K562 (cell line): ENCODE measurements at regions not wholly inside any gene's neighbourhood (a gene's known extent, or its start where the extent isn't known, plus 50 kb on each side); places are given as distances from the start of the nearest gene placed in this dataset.

Source experiments
- ATAC-seq: fragments of 200-7000 bp; cut with Tn5 transposase; 3 replicates; pipeline ENCODE4 v1.9.1; 2020; ENCODE audit warnings: moderate library complexity
- BruUV-seq: library from RNA; stranded (reverse); fragments of 400-500 nt; replicated peaks from 2 replicates; lab custom pipeline; 2021; lab: Mats Ljungman, UMichigan
- CTCF ChIA-PET: fragments of 300-600 bp; formaldehyde crosslinking; extraction: SDS; loops from one replicate; lab custom pipeline; 2021; ENCODE audit warnings: low intra/inter-chr PET ratio; lab: Yijun Ruan, JAX
- POLR2A ChIA-PET: fragments of 300-600, 350-650 bp; sonication (Branson Sonifier 250); formaldehyde crosslinking; extraction: SDS; loops from one replicate; lab custom pipeline; 2021; ENCODE audit warnings: antibody characterized with exemption, inconsistent platforms; lab: Yijun Ruan, JAX
- DNase-seq, 4 experiments: peaks; one replicate each; pipeline versions ENCODE4 v3.0.0 to v3.0.0-alpha.2; 2011 to 2018; ENCODE audit warnings: low spot score in 3 of 4, mixed read lengths in 3 of 4; ENCODE audit errors: extremely low read depth in 1 of 4
- FAIRE-seq: peaks from 2 replicates; lab custom pipeline; 2011; peaks lifted over from hg19 to GRCh38; lab: Jason Lieb, UNC
- H2AFZ ChIP-seq: 2 replicates; pipeline ENCODE4 v1.6.0; 2011; ENCODE audit warnings: low read depth, low read length, control low read depth, inconsistent platforms
- H3K27ac ChIP-seq: fragments of 200-600 bp; 3 replicates; pipeline ENCODE4 v1.8.0; 2011; ENCODE audit warnings: low read depth, mild to moderate bottlenecking, control low read depth, inconsistent platforms, low read length, moderate library complexity, mixed read lengths; ENCODE audit errors: extremely low read depth
- H3K27me3 ChIP-seq, 2 experiments: fragments of 300-600 bp in 1 of 2; 2 replicates in 1 of 2; 3 replicates in 1 of 2; pipeline versions ENCODE4 v1.6.0 to v1.8.0; 2011; ENCODE audit warnings: inconsistent platforms in 2 of 2, low read length in 2 of 2, mild to moderate bottlenecking in 1 of 2, mixed read lengths in 1 of 2, moderate library complexity in 1 of 2; ENCODE audit not compliant: control insufficient read depth in 2 of 2, insufficient read depth in 2 of 2
- H3K36me3 ChIP-seq: fragments of 300-600 bp; 3 replicates; pipeline ENCODE4 v1.8.0; 2011; ENCODE audit warnings: mild to moderate bottlenecking, low read length, inconsistent platforms; ENCODE audit not compliant: control insufficient read depth, insufficient read depth
- H3K4me1 ChIP-seq, 2 experiments: fragments of 200-600 bp in 1 of 2; replicated peaks in 1 of 2; 2 replicates in 1 of 2; 3 replicates in 1 of 2; pipeline versions ENCODE4 v1.5.1 to v1.8.0; 2011; ENCODE audit warnings: inconsistent platforms in 2 of 2, low read length in 2 of 2, mild to moderate bottlenecking in 1 of 2, mixed read lengths in 1 of 2, moderate library complexity in 1 of 2; ENCODE audit not compliant: control insufficient read depth in 2 of 2, insufficient read depth in 2 of 2
- H3K4me2 ChIP-seq: 2 replicates; pipeline ENCODE4 v1.6.1; 2011; ENCODE audit warnings: low read length, control low read depth, inconsistent platforms, mixed read lengths; ENCODE audit not compliant: insufficient read depth
- H3K4me3 ChIP-seq: fragments of 200-600 bp; sonication (generic), shearing (Covaris generic); 2 replicates; pipeline ENCODE4 v1.5.1; 2016; ENCODE audit warnings: control low read depth, inconsistent platforms
- H3K79me2 ChIP-seq: fragments of 200-600 bp; 3 replicates; pipeline ENCODE4 v1.8.0; 2011; ENCODE audit warnings: low read length, inconsistent platforms; ENCODE audit not compliant: control insufficient read depth, insufficient read depth
- H3K9ac ChIP-seq, 2 experiments: 2 replicates each; pipeline versions ENCODE4 v1.6.0 to v1.6.1; 2011; ENCODE audit warnings: low read depth in 2 of 2, low read length in 2 of 2, control low read depth in 1 of 2, inconsistent platforms in 1 of 2, mild to moderate bottlenecking in 1 of 2, mixed read lengths in 1 of 2; ENCODE audit not compliant: insufficient read depth in 1 of 2
- H3K9me1 ChIP-seq: one replicate; pipeline ENCODE4 v1.6.0; 2011; ENCODE audit warnings: inconsistent platforms, mild to moderate bottlenecking, low read length, moderate library complexity; ENCODE audit not compliant: control insufficient read depth, insufficient read depth
- H3K9me3 ChIP-seq: replicated peaks from 2 replicates; pipeline ENCODE4 v1.5.1; 2011; ENCODE audit warnings: low read depth, low read length, inconsistent platforms; ENCODE audit not compliant: control insufficient read depth, insufficient read depth
- H4K20me1 ChIP-seq: replicated peaks from 2 replicates; pipeline ENCODE4 v1.6.1; 2011; ENCODE audit warnings: low read length, inconsistent platforms, mixed read lengths; ENCODE audit not compliant: control insufficient read depth, insufficient read depth
- CBX3 ChIP-seq, 2 experiments: IDR thresholded peaks; 1 replicate in 1 of 2; 2 replicates in 1 of 2; pipeline ENCODE4 v1.6.1; 2012; ENCODE audit warnings: inconsistent platforms in 2 of 2, low read length in 2 of 2, borderline replicate concordance in 1 of 2, control low read depth in 1 of 2
- GABPB1 ChIP-seq: sonication (generic); formaldehyde crosslinking; IDR thresholded peaks from 2 replicates; pipeline ENCODE4 v1.8.0; 2022; ENCODE audit warnings: mild to moderate bottlenecking, missing genetic modification reagents
- HDGF ChIP-seq: fragments of 450-650 bp; IDR thresholded peaks from 2 replicates; pipeline ENCODE4 v1.6.1; 2016
- PCBP2 ChIP-seq: fragments of 200-400 bp; formaldehyde crosslinking; IDR thresholded peaks from 2 replicates; pipeline ENCODE4 v1.6.1; 2018; ENCODE audit warnings: low read length, low read depth, mild to moderate bottlenecking, moderate library complexity; ENCODE audit not compliant: poor library complexity, severe bottlenecking
- PML ChIP-seq: IDR thresholded peaks from 2 replicates; pipeline ENCODE4 v1.6.1; 2012; ENCODE audit warnings: low read length, inconsistent platforms
- SLC30A9 ChIP-seq: fragments of 250-450 bp; sonication (Bioruptor Pico); IDR thresholded peaks from 2 replicates; pipeline ENCODE4 v1.8.0; 2022; ENCODE audit warnings: mild to moderate bottlenecking, moderate library complexity
- SRF ChIP-seq, 2 experiments: fragments of 250-450, 450-650 bp in 1 of 2; sonication (Bioruptor Pico) in 1 of 2; sonication (generic) in 1 of 2; formaldehyde crosslinking; IDR thresholded peaks; 2 replicates each; pipeline versions ENCODE4 v1.5.0 to v1.5.1; 2020 to 2022; ENCODE audit warnings: mild to moderate bottlenecking in 1 of 2, missing genetic modification reagents in 1 of 2
- TCFL5 ChIP-seq: fragments of 250-450 bp; sonication (Bioruptor Pico); conservative IDR thresholded peaks from 2 replicates; pipeline ENCODE4 v1.6.1; 2021; ENCODE audit warnings: mild to moderate bottlenecking, moderate library complexity, matching md5 sums
- YY1 ChIP-seq, 3 experiments: IDR thresholded peaks; 2 replicates each; pipeline ENCODE4 v1.6.1; 2011; ENCODE audit warnings: low read length in 2 of 3, mild to moderate bottlenecking in 2 of 3, moderate library complexity in 2 of 3, borderline replicate concordance in 1 of 3, control low read depth in 1 of 3, low read depth in 1 of 3; ENCODE audit not compliant: insufficient read depth in 3 of 3, insufficient replicate concordance in 2 of 3, control insufficient read depth in 1 of 3, insufficient read length in 1 of 3; ENCODE audit errors: extremely low read depth in 1 of 3
- ZNF444 ChIP-seq: fragments of 250-450 bp; sonication (Bioruptor Pico); IDR thresholded peaks from 2 replicates; pipeline ENCODE4 v1.4.0; 2020; ENCODE audit warnings: mild to moderate bottlenecking, moderate library complexity
- ZNF644 ChIP-seq: fragments of 200-800 bp; sonication (Bioruptor generic); IDR thresholded peaks from 2 replicates; pipeline ENCODE4 v1.6.1; 2016; ENCODE audit warnings: low read depth, missing genetic modification characterization, missing compliant biosample characterization
- WGBS: fragments of 100-300 bp; shearing (Covaris generic); methylation state at CpG from one replicate; pipeline ENCODE4 v1.1.6; 2016; ENCODE audit warnings: low coverage, mixed read lengths; ENCODE audit not compliant: insufficient coverage; ENCODE audit errors: missing lambda C conversion rate; 5-methylcytosine and 5-hydroxymethylcytosine counted together
- in situ Hi-C: fragments of 300-500 bp; cut with MboI; formaldehyde crosslinking; loops from 4 replicates; pipeline ENCODE4 v1.15.0; 2018; ENCODE audit warnings: inconsistent platforms, mixed read lengths
- intact Hi-C: fragments of 100-400 bp; cut with micrococcal nuclease; formaldehyde crosslinking; loops from 2 replicates; pipeline ENCODE4 v1.14.2; 2022
- TF ChIP-seq, protein P1 (sequence below): sonication (generic); formaldehyde crosslinking; IDR thresholded peaks from 2 replicates; pipeline ENCODE4 v1.8.1; 2023; ENCODE audit warnings: mild to moderate bottlenecking, missing genetic modification reagents
- TF ChIP-seq, protein P2 (sequence below), 2 experiments: fragments of 450-650 bp in 1 of 2; sonication (generic) in 1 of 2; formaldehyde crosslinking; conservative IDR thresholded peaks; 2 replicates each; pipeline versions ENCODE4 v1.4.0 to v1.8.1; 2020 to 2022; ENCODE audit warnings: mild to moderate bottlenecking in 1 of 2, missing genetic modification reagents in 1 of 2

DNA sequence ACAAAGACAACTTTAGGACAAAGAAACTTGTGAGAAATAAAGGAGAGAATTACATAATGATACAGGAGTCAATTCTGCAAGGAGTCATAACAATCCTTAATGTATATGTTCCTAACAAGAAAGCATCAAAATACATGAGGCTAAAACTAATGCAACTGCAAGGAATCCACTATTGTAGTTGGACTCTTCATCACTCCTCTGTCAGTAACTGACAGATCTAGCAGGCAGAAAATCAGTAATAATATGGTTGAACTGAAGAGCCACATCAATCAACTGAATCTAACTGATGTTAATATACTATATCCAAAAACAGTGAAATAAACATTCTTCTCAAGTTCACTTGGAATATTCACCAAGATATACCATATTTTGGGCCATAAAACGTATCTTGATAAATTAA lies 1806.4 kb upstream of the CELF4 start:
- no peak overlapping the region for H3K27ac ChIP-seq
- no peaks in the 10 kb centered on the region for H4K20me1 ChIP-seq
- BruUV-seq: no TSS peak
- 0% methylated on average over 1 of the region's 1 CpG for WGBS
- FAIRE-seq: no peak
- no peak for ATAC-seq
- H3K9ac ChIP-seq: no peak overlapping the region
- intact Hi-C loops (no loop called here), in situ Hi-C loops (no loop called here)
- H3K36me3 ChIP-seq: no peaks in the 10 kb centered on the region
- TF ChIP-seq GABPB1 (CRISPR knock-in tag) (no peak), SRF (CRISPR knock-in tag; IDR thresholded peaks at IDR 0.05) (no peak)
- no peaks in the 10 kb centered on the region for H3K4me1 ChIP-seq
- no peaks in the 10 kb centered on the region for H3K9me3 ChIP-seq
- H3K4me2 ChIP-seq: no peak overlapping the region
- H2AFZ ChIP-seq: no peak overlapping the region
- H3K9me1 ChIP-seq: no peaks in the 10 kb centered on the region
- ChIA-PET POLR2A (no interaction called here), CTCF (no interaction called here)
- DNase-seq: no peak
- no peak overlapping the region for H3K4me3 ChIP-seq
- no peaks in the 10 kb centered on the region for H3K27me3 ChIP-seq
- H3K79me2 ChIP-seq: no peaks in the 10 kb centered on the region

DNA sequence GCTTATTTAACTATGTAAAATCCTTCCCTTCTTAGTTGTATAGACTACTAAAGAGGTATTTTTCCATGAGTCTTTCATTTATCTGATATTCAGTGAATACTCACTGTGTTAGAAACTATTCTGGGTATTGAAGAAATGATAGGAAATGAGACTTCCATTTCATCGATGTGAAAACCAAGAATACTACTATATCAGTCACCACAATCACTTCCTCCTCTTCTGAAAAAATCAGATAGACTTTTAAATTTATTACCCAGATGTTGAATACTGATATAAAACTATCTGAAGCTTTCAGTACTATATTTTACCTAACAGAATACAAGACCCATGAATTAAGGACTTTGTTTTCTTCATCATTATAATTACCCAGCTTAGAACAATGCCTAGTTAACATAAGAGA lies 1801.1 kb upstream of the CELF4 start:
- DNase-seq: no peak
- Histone ChIP-seq H4K20me1 (no peaks in the 10 kb centered on the region), H3K9me1 (no peaks in the 10 kb centered on the region), H3K79me2 (no peaks in the 10 kb centered on the region), H2AFZ (no peak overlapping the region), H3K4me3 (no peak overlapping the region), H3K4me1 (no peaks in the 10 kb centered on the region), H3K27me3 (no peaks in the 10 kb centered on the region), H3K27ac (no peak overlapping the region), H3K9me3 (no peaks in the 10 kb centered on the region), H3K9ac (no peak overlapping the region), H3K4me2 (no peak overlapping the region), H3K36me3 (no peaks in the 10 kb centered on the region)
- ChIA-PET POLR2A (no interaction called here), CTCF (no interaction called here)
- ATAC-seq: no peak
- in situ Hi-C loops (no loop called here), intact Hi-C loops (no loop called here)
- 0% methylated on average over 1 of the region's 1 CpG for WGBS
- BruUV-seq: no TSS peak
- FAIRE-seq: no peak
- no peak for TF ChIP-seq PML
- TF ChIP-seq ZNF644 (tag): no peak
- no peak for TF ChIP-seq SLC30A9 (CRISPR knock-in tag)
- no peak for TF ChIP-seq YY1 (IDR thresholded peaks at IDR 0.05; ENCODE audit: borderline replicate concordance in 1 of 3, control insufficient read depth in 1 of 3, extremely low read depth in 1 of 3, insufficient read depth in 3 of 3, insufficient read length in 1 of 3, insufficient replicate concordance in 2 of 3, low read depth in 1 of 3, low read length in 2 of 3)
- TF ChIP-seq, protein P1, sequence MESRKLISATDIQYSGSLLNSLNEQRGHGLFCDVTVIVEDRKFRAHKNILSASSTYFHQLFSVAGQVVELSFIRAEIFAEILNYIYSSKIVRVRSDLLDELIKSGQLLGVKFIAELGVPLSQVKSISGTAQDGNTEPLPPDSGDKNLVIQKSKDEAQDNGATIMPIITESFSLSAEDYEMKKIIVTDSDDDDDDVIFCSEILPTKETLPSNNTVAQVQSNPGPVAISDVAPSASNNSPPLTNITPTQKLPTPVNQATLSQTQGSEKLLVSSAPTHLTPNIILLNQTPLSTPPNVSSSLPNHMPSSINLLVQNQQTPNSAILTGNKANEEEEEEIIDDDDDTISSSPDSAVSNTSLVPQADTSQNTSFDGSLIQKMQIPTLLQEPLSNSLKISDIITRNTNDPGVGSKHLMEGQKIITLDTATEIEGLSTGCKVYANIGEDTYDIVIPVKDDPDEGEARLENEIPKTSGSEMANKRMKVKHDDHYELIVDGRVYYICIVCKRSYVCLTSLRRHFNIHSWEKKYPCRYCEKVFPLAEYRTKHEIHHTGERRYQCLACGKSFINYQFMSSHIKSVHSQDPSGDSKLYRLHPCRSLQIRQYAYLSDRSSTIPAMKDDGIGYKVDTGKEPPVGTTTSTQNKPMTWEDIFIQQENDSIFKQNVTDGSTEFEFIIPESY: no peak
- TF ChIP-seq TCFL5: no peak
- TF ChIP-seq PCBP2: no peak
- TF ChIP-seq, protein P2, sequence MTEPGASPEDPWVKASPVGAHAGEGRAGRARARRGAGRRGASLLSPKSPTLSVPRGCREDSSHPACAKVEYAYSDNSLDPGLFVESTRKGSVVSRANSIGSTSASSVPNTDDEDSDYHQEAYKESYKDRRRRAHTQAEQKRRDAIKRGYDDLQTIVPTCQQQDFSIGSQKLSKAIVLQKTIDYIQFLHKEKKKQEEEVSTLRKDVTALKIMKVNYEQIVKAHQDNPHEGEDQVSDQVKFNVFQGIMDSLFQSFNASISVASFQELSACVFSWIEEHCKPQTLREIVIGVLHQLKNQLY (CRISPR knock-in tag; conservative IDR thresholded peaks at IDR 0.05): no peak
- no peak for TF ChIP-seq CBX3 (IDR thresholded peaks at IDR 0.05; ENCODE audit: borderline replicate concordance in 1 of 2, low read length in 2 of 2)
- no peak for TF ChIP-seq ZNF444 (CRISPR knock-in tag)
- TF ChIP-seq HDGF: no peak
